Endothelial cell of umbilical vein (primary cell): ENCODE measurements at regions not wholly inside any gene's neighbourhood (a gene's known extent, or its start where the extent isn't known, plus 50 kb on each side); places are given as distances from the start of the nearest gene placed in this dataset.

ENCODE experiments used
- POLR2A ChIP-seq: IDR thresholded peaks from 2 replicates; pipeline ENCODE4 v1.6.1; 2012; ENCODE audit warnings: low read depth, mild to moderate bottlenecking, control low read depth, low read length
- POLR2AphosphoS5 ChIP-seq: IDR thresholded peaks from 2 replicates; pipeline ENCODE4 v1.6.1; 2012; ENCODE audit warnings: low read depth, mild to moderate bottlenecking, control low read depth, low read length, moderate library complexity; ENCODE audit not compliant: insufficient read depth
- TF ChIP-seq, protein P1 (sequence below), 2 donors: IDR thresholded peaks; 1 replicate in 1 of 2; 2 replicates in 1 of 2; pipeline ENCODE4 v1.5.1; 2011; ENCODE audit warnings: low read length in 2 of 2, mild to moderate bottlenecking in 2 of 2, moderate library complexity in 2 of 2, control low read depth in 1 of 2, inconsistent platforms in 1 of 2, low read depth in 1 of 2; ENCODE audit not compliant: insufficient read depth in 1 of 2; ENCODE audit errors: extremely low read depth in 1 of 2
- TF ChIP-seq, protein P2 (sequence below): IDR thresholded peaks from 2 replicates; pipeline ENCODE4 v1.6.1; 2011; ENCODE audit not compliant: insufficient read depth, insufficient read length

GRCh38 chr4:104205116-104205515 is 289.6 kb downstream of the CXXC4 start:
- TF ChIP-seq POLR2AphosphoS5 (no peak), POLR2A (no peak)
- TF ChIP-seq, protein P1, sequence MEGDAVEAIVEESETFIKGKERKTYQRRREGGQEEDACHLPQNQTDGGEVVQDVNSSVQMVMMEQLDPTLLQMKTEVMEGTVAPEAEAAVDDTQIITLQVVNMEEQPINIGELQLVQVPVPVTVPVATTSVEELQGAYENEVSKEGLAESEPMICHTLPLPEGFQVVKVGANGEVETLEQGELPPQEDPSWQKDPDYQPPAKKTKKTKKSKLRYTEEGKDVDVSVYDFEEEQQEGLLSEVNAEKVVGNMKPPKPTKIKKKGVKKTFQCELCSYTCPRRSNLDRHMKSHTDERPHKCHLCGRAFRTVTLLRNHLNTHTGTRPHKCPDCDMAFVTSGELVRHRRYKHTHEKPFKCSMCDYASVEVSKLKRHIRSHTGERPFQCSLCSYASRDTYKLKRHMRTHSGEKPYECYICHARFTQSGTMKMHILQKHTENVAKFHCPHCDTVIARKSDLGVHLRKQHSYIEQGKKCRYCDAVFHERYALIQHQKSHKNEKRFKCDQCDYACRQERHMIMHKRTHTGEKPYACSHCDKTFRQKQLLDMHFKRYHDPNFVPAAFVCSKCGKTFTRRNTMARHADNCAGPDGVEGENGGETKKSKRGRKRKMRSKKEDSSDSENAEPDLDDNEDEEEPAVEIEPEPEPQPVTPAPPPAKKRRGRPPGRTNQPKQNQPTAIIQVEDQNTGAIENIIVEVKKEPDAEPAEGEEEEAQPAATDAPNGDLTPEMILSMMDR (IDR thresholded peaks at IDR 0.05; ENCODE audit: extremely low read depth in 1 of 2, insufficient read depth in 1 of 2, low read depth in 1 of 2, low read length in 2 of 2) = no peak
- TF ChIP-seq, protein P2, sequence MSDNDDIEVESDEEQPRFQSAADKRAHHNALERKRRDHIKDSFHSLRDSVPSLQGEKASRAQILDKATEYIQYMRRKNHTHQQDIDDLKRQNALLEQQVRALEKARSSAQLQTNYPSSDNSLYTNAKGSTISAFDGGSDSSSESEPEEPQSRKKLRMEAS = no peak
